RWPE1 (cell line): ENCODE measurements at regions not wholly inside any gene's neighbourhood (a gene's known extent, or its start where the extent isn't known, plus 50 kb on each side); places are given as distances from the start of the nearest gene placed in this dataset.
"Not testable (repeated sequence)": the region's sequence is repeated elsewhere in the genome, so short reads cannot be mapped to it uniquely, and the experiment has no call there.

Source experiments
- CTCF ChIA-PET: fragments of 350-600 bp; sonication (Branson Sonifier 250); formaldehyde crosslinking; extraction: SDS; loops from one replicate; lab custom pipeline; 2021; lab: Yijun Ruan, JAX
- POLR2A ChIA-PET: fragments of 400-600 bp; formaldehyde crosslinking; extraction: SDS; loops from one replicate; lab custom pipeline; 2020; ENCODE audit warnings: antibody characterized with exemption; ENCODE audit not compliant: low non-redundant PET; lab: Yijun Ruan, JAX
- DNase-seq: peaks from one replicate; pipeline ENCODE4 v3.0.0; 2012; ENCODE audit warnings: low spot score
- H3K27ac ChIP-seq: fragments of 450-650 bp; 2 replicates; pipeline ENCODE4 v1.5.1; 2017
- TF ChIP-seq, protein P1 (sequence below): fragments of 450-650 bp; conservative IDR thresholded peaks from 2 replicates; pipeline ENCODE4 v1.5.1; 2017; ENCODE audit warnings: low read depth, mild to moderate bottlenecking

DNA sequence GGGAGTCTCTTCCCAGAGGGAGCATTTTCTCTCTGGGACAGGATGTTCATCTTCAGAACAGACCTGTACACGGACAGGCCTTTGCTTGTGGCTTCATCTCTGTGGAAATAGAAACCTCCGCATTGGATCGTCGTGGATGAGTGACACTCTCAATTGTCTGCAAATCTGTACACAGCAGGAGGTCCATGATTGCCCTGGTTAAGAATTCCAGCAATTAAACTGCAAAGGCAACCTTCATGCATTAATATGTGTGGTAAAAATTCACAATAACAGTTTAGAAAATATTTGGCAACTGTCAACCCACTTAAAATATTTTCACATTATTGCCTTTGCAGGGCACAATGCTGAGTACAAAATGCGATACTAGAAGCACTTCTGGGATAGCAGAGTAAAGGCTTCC is 149.8 kb upstream of the SFSWAP start:
- H3K27ac ChIP-seq = no peak overlapping the region
- CTCF ChIA-PET = interaction anchor here (0.6 kb wide), 1 partner anchor 238 kb away, joined by 4 read pairs; no protein-coding TSS in a partner anchor
- POLR2A ChIA-PET = no interaction called here
- TF ChIP-seq, protein P1, sequence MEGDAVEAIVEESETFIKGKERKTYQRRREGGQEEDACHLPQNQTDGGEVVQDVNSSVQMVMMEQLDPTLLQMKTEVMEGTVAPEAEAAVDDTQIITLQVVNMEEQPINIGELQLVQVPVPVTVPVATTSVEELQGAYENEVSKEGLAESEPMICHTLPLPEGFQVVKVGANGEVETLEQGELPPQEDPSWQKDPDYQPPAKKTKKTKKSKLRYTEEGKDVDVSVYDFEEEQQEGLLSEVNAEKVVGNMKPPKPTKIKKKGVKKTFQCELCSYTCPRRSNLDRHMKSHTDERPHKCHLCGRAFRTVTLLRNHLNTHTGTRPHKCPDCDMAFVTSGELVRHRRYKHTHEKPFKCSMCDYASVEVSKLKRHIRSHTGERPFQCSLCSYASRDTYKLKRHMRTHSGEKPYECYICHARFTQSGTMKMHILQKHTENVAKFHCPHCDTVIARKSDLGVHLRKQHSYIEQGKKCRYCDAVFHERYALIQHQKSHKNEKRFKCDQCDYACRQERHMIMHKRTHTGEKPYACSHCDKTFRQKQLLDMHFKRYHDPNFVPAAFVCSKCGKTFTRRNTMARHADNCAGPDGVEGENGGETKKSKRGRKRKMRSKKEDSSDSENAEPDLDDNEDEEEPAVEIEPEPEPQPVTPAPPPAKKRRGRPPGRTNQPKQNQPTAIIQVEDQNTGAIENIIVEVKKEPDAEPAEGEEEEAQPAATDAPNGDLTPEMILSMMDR = no peak
- no peak for DNase-seq

GRCh38 chr12:131561891-131562684 is 148.8 kb upstream of the SFSWAP start:
- POLR2A ChIA-PET = no interaction called here
- TF ChIP-seq, protein P1 = no peak
- H3K27ac ChIP-seq = no peak overlapping the region
- CTCF ChIA-PET = no interaction called here
- no peak for DNase-seq

- DNase-seq, POLR2A ChIA-PET, H3K27ac ChIP-seq: not testable (repeated sequence)
- CTCF ChIA-PET = interaction anchor here (0.7 kb wide), 1 partner anchor 197 kb away, joined by 3 read pairs; no protein-coding TSS in a partner anchor
Observed at GRCh38 chr12:131564138-131564727, 146.7 kb upstream of the SFSWAP start.

DNA sequence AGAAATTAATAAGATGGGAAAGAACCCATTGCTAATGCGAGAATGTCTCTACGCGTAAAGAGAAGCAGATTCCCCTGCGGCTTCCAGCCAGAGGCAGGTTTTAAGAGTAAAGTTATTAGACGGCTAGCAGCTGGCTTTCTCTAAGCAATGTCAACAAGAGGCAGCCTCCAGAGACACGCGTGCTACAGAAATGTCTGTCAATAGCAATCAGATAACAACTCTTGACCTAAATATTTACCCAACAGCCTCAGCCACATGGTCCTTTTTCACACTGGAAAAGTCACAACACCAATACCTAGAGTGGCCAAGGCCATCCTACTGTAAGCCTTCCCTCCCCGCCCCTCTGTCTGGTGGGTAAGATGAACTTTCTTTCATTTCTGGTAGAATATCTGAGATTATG is 146.0 kb upstream of the SFSWAP start:
- no peak for DNase-seq
- H3K27ac ChIP-seq = no peak overlapping the region
- POLR2A ChIA-PET = no interaction called here
- CTCF ChIA-PET = interaction anchor here (0.7 kb wide), 1 partner anchor 197 kb away, joined by 3 read pairs; no protein-coding TSS in a partner anchor
- TF ChIP-seq, protein P1 = no peak

DNA sequence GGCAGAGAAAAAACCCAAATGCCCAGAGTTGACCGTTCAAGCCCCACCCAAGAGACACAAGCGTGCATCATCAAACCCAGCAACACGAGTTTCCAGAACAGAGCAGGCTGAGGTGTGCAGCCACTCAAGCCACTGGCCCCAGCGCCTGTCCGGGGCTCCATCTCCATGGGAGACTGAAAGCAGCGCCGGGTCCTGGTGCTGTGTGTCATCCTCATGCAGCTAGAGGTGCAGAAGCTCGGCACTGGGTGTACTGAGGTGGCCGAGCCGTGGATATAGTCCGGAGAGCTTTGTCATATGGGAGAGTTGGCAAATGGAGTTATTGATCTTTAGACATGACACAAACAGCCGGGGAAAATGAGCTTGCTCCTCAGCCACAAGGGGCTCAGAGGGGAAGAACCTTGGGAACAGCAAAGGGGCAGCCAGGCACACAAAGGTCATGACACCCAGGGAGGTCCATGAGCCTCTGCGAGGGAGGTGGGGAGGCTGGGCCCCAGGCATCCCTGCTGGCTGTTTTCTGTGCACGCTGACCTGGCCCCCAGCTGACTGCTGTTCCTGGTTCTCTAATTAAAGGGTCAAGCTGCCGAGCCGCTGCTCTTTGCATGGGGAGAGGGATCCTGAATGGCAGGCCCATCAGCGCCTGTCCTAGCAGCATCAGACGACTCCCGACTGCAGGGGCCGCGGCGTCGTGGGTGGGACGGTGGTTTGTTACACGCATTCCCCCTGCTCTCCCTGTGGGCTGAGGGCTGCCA is 145.4 kb upstream of the SFSWAP start:
- ChIA-PET POLR2A (no interaction called here), CTCF (no interaction called here)
- no peak for DNase-seq
- TF ChIP-seq, protein P1 = no peak
- no peak overlapping the region for H3K27ac ChIP-seq

DNA sequence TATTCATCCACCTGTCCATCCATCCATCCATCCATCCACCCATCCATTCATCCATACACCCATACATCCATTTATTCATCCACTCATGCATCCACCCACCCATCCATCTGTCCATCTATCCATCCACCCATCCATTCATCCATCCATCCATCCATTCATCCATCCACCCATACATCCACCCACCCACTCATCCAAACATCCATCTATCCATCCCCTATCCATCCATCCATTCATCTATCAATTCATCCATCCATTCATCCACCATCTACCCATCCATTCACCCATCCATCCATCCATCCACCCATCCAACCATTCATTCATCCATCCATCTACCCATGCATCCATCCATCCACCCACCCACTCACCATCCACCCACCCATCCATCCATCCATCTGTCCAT is 142.6 kb upstream of the SFSWAP start:
- no peak overlapping the region for H3K27ac ChIP-seq
- POLR2A ChIA-PET = no interaction called here
- TF ChIP-seq, protein P1 = no peak
- CTCF ChIA-PET = no interaction called here
- no peak for DNase-seq
